GM18502 (cell line): ENCODE measurements at regions not wholly inside any gene's neighbourhood (a gene's known extent, or its start where the extent isn't known, plus 50 kb on each side); places are given as distances from the start of the nearest gene placed in this dataset.

Source experiments
- ATAC-seq: cut with Tn5 transposase; IDR thresholded peaks from one replicate; pipeline ENCODE4 v1.9.1; 2021; ENCODE audit warnings: mild to moderate bottlenecking; ENCODE audit not compliant: unreplicated experiment, poor library complexity

GRCh38 chr11:81159900-81160299, 1573.8 kb downstream of the FAM181B start:
- no peak for ATAC-seq

GRCh38 chr11:81135570-81135969, 1598.1 kb downstream of the FAM181B start:
- no peak for ATAC-seq

GRCh38 chr11:81129618-81130017, 1604.0 kb downstream of the FAM181B start:
- no peak for ATAC-seq

GRCh38 chr11:81112718-81113117, 1620.9 kb downstream of the FAM181B start:
- ATAC-seq, result no peak

GRCh38 chr11:81104051-81104450, 1629.6 kb downstream of the FAM181B start:
- no peak for ATAC-seq

- no peak for ATAC-seq
Measured at GRCh38 chr11:81098471-81098870, 1635.2 kb downstream of the FAM181B start.

GRCh38 chr11:81092522-81092921, 1641.1 kb downstream of the FAM181B start:
- ATAC-seq, result no peak

- no peak for ATAC-seq
Measured at GRCh38 chr11:81089242-81089641, 1644.4 kb downstream of the FAM181B start.

- no peak for ATAC-seq
Measured at GRCh38 chr11:81080476-81080875, 1639.6 kb upstream of the TENM4 start.

GRCh38 chr11:81072273-81072672, 1631.4 kb upstream of the TENM4 start:
- ATAC-seq, result no peak

GRCh38 chr11:81071606-81072005, 1630.8 kb upstream of the TENM4 start:
- no peak for ATAC-seq

GRCh38 chr11:81070948-81071347, 1630.1 kb upstream of the TENM4 start:
- peak; percentile 83 for ATAC-seq

- ATAC-seq, result no peak
Measured at GRCh38 chr11:81059356-81059755, 1618.5 kb upstream of the TENM4 start.

GRCh38 chr11:81052344-81053158, 1611.7 kb upstream of the TENM4 start:
- ATAC-seq, result no peak

GRCh38 chr11:81039916-81040524, 1599.2 kb upstream of the TENM4 start:
- no peak for ATAC-seq

GRCh38 chr11:81036168-81036870, 1595.5 kb upstream of the TENM4 start:
- ATAC-seq, result no peak

GRCh38 chr11:81033779-81034540, 1593.1 kb upstream of the TENM4 start:
- ATAC-seq, result no peak

- no peak for ATAC-seq
Measured at GRCh38 chr11:81032906-81033305, 1592.1 kb upstream of the TENM4 start.

- no peak for ATAC-seq
Measured at GRCh38 chr11:81030186-81030585, 1589.4 kb upstream of the TENM4 start.

GRCh38 chr11:81026032-81026431, 1585.2 kb upstream of the TENM4 start:
- no peak for ATAC-seq

- no peak for ATAC-seq
Measured at GRCh38 chr11:81022057-81022456, 1581.2 kb upstream of the TENM4 start.
